Mucosa of descending colon (tissue), 3 donors: ENCODE measurements at regions not wholly inside any gene's neighbourhood (a gene's known extent, or its start where the extent isn't known, plus 50 kb on each side); places are given as distances from the start of the nearest gene placed in this dataset.
"Not testable (repeated sequence)": the region's sequence is repeated elsewhere in the genome, so short reads cannot be mapped to it uniquely, and the experiment has no call there.

ENCODE experiments used
- ATAC-seq: fragments of 200-7000 bp; cut with Tn5 transposase; one replicate; pipeline ENCODE4 v1.9.1; 2020; ENCODE audit warnings: mild to moderate bottlenecking, moderate library complexity
- DNase-seq, 3 donors: peaks; one replicate each; pipeline ENCODE4 v3.0.0-alpha.2; 2020
- H3K36me3 ChIP-seq: fragments of 200-600 bp; one replicate; pipeline ENCODE4 v1.8.0; 2021; ENCODE audit warnings: low read depth, mild to moderate bottlenecking
- H3K4me1 ChIP-seq: fragments of 200-600 bp; one replicate; pipeline ENCODE4 v1.8.0; 2021; ENCODE audit warnings: low read depth, mild to moderate bottlenecking
- H3K4me3 ChIP-seq: fragments of 200-600 bp; one replicate; pipeline ENCODE4 v1.8.0; 2021; ENCODE audit warnings: mild to moderate bottlenecking
- H3K9me3 ChIP-seq: fragments of 200-600 bp; one replicate; pipeline ENCODE4 v1.8.0; 2021; ENCODE audit warnings: mild to moderate bottlenecking
- intact Hi-C, 2 donors: fragments of 100-400 bp; cut with DNase I in 1 of 2; cut with micrococcal nuclease in 1 of 2; formaldehyde crosslinking; loops; one replicate each; pipeline versions ENCODE4 v1.11.0 to v1.11.1; 2022; cut with DNase I, micrococcal nuclease
- TF ChIP-seq, protein P1 (sequence below): fragments of 200-600 bp; IDR thresholded peaks from one replicate; pipeline ENCODE4 v1.8.0; 2022; ENCODE audit warnings: antibody characterized with exemption, mild to moderate bottlenecking
- donor health status: DM: no; HTN: no; CAD: no; lungs with moderate emphysema.
- donor health status: DM: no; HTN: no; CAD: no.
- donor health status: DM: no; HTN: yes; CAD: no.

DNA sequence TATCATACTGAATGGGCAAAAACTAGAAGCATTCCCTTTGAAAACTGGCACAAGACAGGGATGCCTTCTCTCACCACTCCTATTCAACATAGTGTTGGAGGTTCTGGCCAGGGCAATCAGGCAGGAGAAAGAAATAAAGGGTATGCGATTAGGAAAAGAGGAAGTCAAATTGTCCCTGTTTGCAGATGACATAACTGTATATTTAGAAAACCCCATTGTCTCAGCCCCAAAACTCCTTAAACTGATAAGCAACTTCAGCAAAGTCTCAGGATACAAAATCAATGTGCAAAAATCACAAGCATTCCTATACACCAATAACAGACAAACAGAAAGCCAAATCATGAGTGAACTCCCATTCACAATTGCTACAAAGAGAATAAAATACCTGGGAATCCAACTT lies 52.5 kb upstream of the CCDC71L start:
- intact Hi-C loops, H3K4me3 ChIP-seq, ATAC-seq, H3K4me1 ChIP-seq, DNase-seq, H3K36me3 ChIP-seq, H3K9me3 ChIP-seq: not testable (repeated sequence)

DNA sequence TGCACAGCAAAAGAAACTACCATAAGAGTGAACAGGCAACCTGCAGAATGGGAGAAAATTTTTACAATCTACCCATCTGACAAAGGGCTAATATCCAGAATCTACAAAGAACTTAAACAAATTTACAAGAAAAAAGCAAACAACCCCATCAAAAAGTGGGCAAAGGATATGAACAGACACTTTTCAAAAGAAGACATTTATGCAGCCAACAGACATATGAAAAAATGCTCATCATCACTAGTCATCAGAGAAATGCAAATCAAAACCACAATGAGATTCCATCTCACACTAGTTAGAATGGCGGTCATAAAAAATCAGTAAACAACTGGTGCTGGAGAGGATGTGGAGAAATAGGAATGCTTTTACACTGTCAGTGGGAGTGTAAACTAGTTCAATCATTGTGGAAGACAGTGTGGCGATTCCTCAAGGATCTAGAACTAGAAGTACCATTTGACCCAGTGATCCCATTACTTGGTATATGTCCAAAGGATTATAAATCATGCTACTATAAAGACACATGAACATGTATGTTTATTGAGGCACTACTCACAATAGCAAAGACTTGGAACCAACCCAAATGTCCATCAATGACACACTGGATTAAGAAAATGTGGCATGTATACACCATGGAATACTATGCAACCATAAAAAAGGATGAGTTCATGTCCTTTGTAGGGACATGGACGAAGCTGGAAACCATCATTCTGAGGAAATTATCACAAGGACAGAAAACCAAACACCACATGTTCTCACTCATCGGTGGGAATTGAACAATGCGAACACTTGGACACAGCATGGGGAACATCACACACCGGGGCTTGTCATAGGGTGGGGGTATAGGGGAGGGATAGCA lies 53.9 kb upstream of the CCDC71L start:
- H3K4me1 ChIP-seq, H3K9me3 ChIP-seq, DNase-seq, H3K36me3 ChIP-seq, ATAC-seq, intact Hi-C loops, H3K4me3 ChIP-seq: not testable (repeated sequence)

GRCh38 chr7:106715730-106716129 lies 54.8 kb upstream of the CCDC71L start:
- intact Hi-C loops = no loop called here
- DNase-seq (no peak), ATAC-seq (no peak)
- Histone ChIP-seq H3K9me3 (no peaks in the 10 kb centered on the region), H3K36me3 (no peaks in the 10 kb centered on the region), H3K4me3 (no peak overlapping the region), H3K4me1 (no peaks in the 10 kb centered on the region)
- TF ChIP-seq, protein P1, sequence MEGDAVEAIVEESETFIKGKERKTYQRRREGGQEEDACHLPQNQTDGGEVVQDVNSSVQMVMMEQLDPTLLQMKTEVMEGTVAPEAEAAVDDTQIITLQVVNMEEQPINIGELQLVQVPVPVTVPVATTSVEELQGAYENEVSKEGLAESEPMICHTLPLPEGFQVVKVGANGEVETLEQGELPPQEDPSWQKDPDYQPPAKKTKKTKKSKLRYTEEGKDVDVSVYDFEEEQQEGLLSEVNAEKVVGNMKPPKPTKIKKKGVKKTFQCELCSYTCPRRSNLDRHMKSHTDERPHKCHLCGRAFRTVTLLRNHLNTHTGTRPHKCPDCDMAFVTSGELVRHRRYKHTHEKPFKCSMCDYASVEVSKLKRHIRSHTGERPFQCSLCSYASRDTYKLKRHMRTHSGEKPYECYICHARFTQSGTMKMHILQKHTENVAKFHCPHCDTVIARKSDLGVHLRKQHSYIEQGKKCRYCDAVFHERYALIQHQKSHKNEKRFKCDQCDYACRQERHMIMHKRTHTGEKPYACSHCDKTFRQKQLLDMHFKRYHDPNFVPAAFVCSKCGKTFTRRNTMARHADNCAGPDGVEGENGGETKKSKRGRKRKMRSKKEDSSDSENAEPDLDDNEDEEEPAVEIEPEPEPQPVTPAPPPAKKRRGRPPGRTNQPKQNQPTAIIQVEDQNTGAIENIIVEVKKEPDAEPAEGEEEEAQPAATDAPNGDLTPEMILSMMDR = no peak

DNA sequence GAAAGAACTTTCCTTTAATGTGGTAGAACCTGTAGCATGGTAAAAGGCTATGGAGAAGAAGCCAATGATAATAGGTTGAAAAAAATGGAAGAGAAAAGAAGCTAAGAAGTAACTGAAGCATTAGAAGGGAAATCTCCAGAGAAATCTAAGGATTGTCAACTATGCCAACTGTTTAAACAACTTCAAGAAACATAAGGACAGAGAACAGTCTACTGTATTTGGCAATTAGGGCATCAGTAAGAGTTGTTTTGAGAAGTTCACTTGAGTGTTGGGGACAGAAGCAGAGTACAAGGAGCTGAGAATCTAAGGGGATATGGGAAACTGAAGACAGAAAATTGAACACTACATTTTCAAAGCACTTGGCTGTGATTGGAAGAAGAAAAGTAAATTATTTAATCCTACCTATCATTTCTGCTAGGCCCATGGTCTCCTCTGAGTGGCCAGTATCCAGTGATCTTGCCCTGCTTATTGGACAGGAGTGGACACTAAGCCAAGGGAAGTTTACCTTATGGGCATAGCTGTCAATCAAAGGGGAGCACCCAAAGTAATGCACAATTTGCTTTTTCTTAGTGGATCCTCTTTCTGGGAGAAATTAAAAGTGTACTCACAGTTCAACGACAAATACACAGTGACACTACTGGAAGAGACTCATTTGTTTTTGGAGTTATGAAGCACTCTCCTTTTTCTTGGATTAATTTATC lies 56.4 kb upstream of the CCDC71L start:
- intact Hi-C loops = no loop called here
- Histone ChIP-seq H3K36me3 (no peaks in the 10 kb centered on the region), H3K4me1 (no peaks in the 10 kb centered on the region), H3K9me3 (no peaks in the 10 kb centered on the region), H3K4me3 (no peak overlapping the region)
- TF ChIP-seq, protein P1 = no peak
- ATAC-seq (no peak), DNase-seq (no peak)

- intact Hi-C loops = no loop called here
- Histone ChIP-seq H3K9me3 (no peaks in the 10 kb centered on the region), H3K4me1 (no peaks in the 10 kb centered on the region), H3K4me3 (no peak overlapping the region), H3K36me3 (no peaks in the 10 kb centered on the region)
- ATAC-seq (peak; percentile 84), DNase-seq (peak in 1 of 3 donors; percentile 35)
- TF ChIP-seq, protein P1 = no peak
Measured at GRCh38 chr7:106717955-106718871, 57.3 kb upstream of the CCDC71L start.

- Histone ChIP-seq H3K9me3 (no peaks in the 10 kb centered on the region), H3K4me1 (no peaks in the 10 kb centered on the region), H3K4me3 (no peak overlapping the region), H3K36me3 (no peaks in the 10 kb centered on the region)
- DNase-seq (no peak), ATAC-seq (no peak)
- intact Hi-C loops = no loop called here
- TF ChIP-seq, protein P1 = no peak
Measured at GRCh38 chr7:106720641-106721040, 59.7 kb upstream of the CCDC71L start.
